Mucosa of rectum (tissue), 2 donors: ENCODE measurements at regions not wholly inside any gene's neighbourhood (a gene's known extent, or its start where the extent isn't known, plus 50 kb on each side); places are given as distances from the start of the nearest gene placed in this dataset.
A peak's percentile ranks its signal among the peaks of the same experiment; 100 is the strongest.

ENCODE experiments used
- H3K27ac ChIP-seq, 2 donors: one replicate each; pipeline ENCODE4 v1.7.0; 2013; ENCODE audit warnings: inconsistent platforms in 2 of 2, low read depth in 2 of 2, low read length in 2 of 2
- H3K27me3 ChIP-seq, 2 donors: one replicate each; pipeline ENCODE4 v1.7.0; 2013; ENCODE audit warnings: low read length in 2 of 2; ENCODE audit not compliant: control insufficient read depth in 2 of 2, insufficient read depth in 2 of 2
- H3K36me3 ChIP-seq, 2 donors: one replicate each; pipeline ENCODE4 v1.7.0; 2013; ENCODE audit warnings: low read length in 2 of 2; ENCODE audit not compliant: control insufficient read depth in 2 of 2, insufficient read depth in 2 of 2
- H3K4me1 ChIP-seq, 2 donors: one replicate each; pipeline ENCODE4 v1.7.0; 2013; ENCODE audit warnings: low read length in 2 of 2, mild to moderate bottlenecking in 1 of 2; ENCODE audit not compliant: control insufficient read depth in 2 of 2, insufficient read depth in 2 of 2
- H3K4me3 ChIP-seq, 2 donors: one replicate each; pipeline ENCODE4 v1.7.0; 2013; ENCODE audit warnings: low read length in 2 of 2
- H3K9ac ChIP-seq, 2 donors: one replicate each; pipeline ENCODE4 v1.7.0; 2013; ENCODE audit warnings: low read length in 2 of 2, low read depth in 1 of 2, mild to moderate bottlenecking in 1 of 2
- H3K9me3 ChIP-seq, 2 donors: one replicate each; pipeline ENCODE4 v1.7.0; 2013; ENCODE audit warnings: low read length in 2 of 2; ENCODE audit not compliant: control insufficient read depth in 2 of 2
- donor health status: healthy.
- donor health status: Normal muscosa, but diverticular disease.

GRCh38 chr6:33950891-33951889, 147.4 kb upstream of the MLN start:
- Histone ChIP-seq H3K27me3 (no peaks in the 10 kb centered on the region), H3K27ac (peak overlapping the region in 1 of 2 donors; percentile 4), H3K9ac (no peak overlapping the region), H3K9me3 (no peaks in the 10 kb centered on the region), H3K36me3 (no peaks in the 10 kb centered on the region), H3K4me3 (no peak overlapping the region), H3K4me1 (peaks cover 5 to 6% of the 10 kb centered on the region in 2 donors)

- H3K9ac ChIP-seq, result no peak overlapping the region
- H3K4me1 ChIP-seq, result peaks cover 5 to 6% of the 10 kb centered on the region in 2 donors
- H3K36me3 ChIP-seq, result no peaks in the 10 kb centered on the region
- H3K27me3 ChIP-seq, result no peaks in the 10 kb centered on the region
- H3K4me3 ChIP-seq, result no peak overlapping the region
- peak overlapping the region in 1 of 2 donors; percentile 14 for H3K27ac ChIP-seq
- H3K9me3 ChIP-seq, result no peaks in the 10 kb centered on the region
Observed at GRCh38 chr6:33950472-33950881, 146.7 kb upstream of the MLN start.

GRCh38 chr6:33949877-33950435, 146.2 kb upstream of the MLN start:
- H3K4me1 ChIP-seq, result peaks cover 5 to 6% of the 10 kb centered on the region in 2 donors
- no peak overlapping the region for H3K9ac ChIP-seq
- H3K27me3 ChIP-seq, result no peaks in the 10 kb centered on the region
- H3K9me3 ChIP-seq, result no peaks in the 10 kb centered on the region
- peak overlapping the region in 1 of 2 donors; percentile 14 for H3K27ac ChIP-seq
- no peaks in the 10 kb centered on the region for H3K36me3 ChIP-seq
- H3K4me3 ChIP-seq, result no peak overlapping the region

- Histone ChIP-seq H3K4me3 (no peak overlapping the region), H3K27me3 (no peaks in the 10 kb centered on the region), H3K36me3 (no peaks in the 10 kb centered on the region), H3K9ac (no peak overlapping the region), H3K9me3 (no peaks in the 10 kb centered on the region), H3K27ac (no peak overlapping the region), H3K4me1 (peaks cover 5 to 6% of the 10 kb centered on the region in 2 donors)
Observed at GRCh38 chr6:33949111-33949510, 145.3 kb upstream of the MLN start.

- Histone ChIP-seq H3K9me3 (no peaks in the 10 kb centered on the region), H3K36me3 (no peaks in the 10 kb centered on the region), H3K9ac (no peak overlapping the region), H3K4me3 (no peak overlapping the region), H3K27me3 (no peaks in the 10 kb centered on the region), H3K4me1 (peaks cover 5 to 6% of the 10 kb centered on the region in 2 donors), H3K27ac (no peak overlapping the region)
Observed at GRCh38 chr6:33947916-33948594, 144.3 kb upstream of the MLN start.

GRCh38 chr6:33947047-33947446, 143.2 kb upstream of the MLN start:
- Histone ChIP-seq H3K27me3 (no peaks in the 10 kb centered on the region), H3K4me3 (no peak overlapping the region), H3K36me3 (no peaks in the 10 kb centered on the region), H3K4me1 (peaks cover 5 to 6% of the 10 kb centered on the region in 2 donors), H3K27ac (no peak overlapping the region), H3K9ac (no peak overlapping the region), H3K9me3 (no peaks in the 10 kb centered on the region)

GRCh38 chr6:33945931-33946330, 142.1 kb upstream of the MLN start:
- Histone ChIP-seq H3K4me3 (no peak overlapping the region), H3K4me1 (peaks cover 2 to 3% of the 10 kb centered on the region in 2 donors), H3K9me3 (no peaks in the 10 kb centered on the region), H3K27ac (no peak overlapping the region), H3K36me3 (no peaks in the 10 kb centered on the region), H3K9ac (no peak overlapping the region), H3K27me3 (no peaks in the 10 kb centered on the region)

- Histone ChIP-seq H3K27ac (no peak overlapping the region), H3K4me3 (no peak overlapping the region), H3K9me3 (no peaks in the 10 kb centered on the region), H3K9ac (no peak overlapping the region), H3K27me3 (no peaks in the 10 kb centered on the region), H3K36me3 (no peaks in the 10 kb centered on the region), H3K4me1 (no peaks in the 10 kb centered on the region)
Observed at GRCh38 chr6:33944686-33945411, 141.0 kb upstream of the MLN start.

GRCh38 chr6:33936886-33937285, 133.1 kb upstream of the MLN start:
- H3K9me3 ChIP-seq, result no peaks in the 10 kb centered on the region
- no peak overlapping the region for H3K27ac ChIP-seq
- H3K4me1 ChIP-seq, result no peaks in the 10 kb centered on the region
- no peak overlapping the region for H3K4me3 ChIP-seq
- no peaks in the 10 kb centered on the region for H3K36me3 ChIP-seq
- peaks cover 0 to 2% of the 10 kb centered on the region in 2 donors for H3K27me3 ChIP-seq
- H3K9ac ChIP-seq, result no peak overlapping the region
